OCI-LY7 (cell line): ENCODE measurements at regions not wholly inside any gene's neighbourhood (a gene's known extent, or its start where the extent isn't known, plus 50 kb on each side); places are given as distances from the start of the nearest gene placed in this dataset.
"Not testable (repeated sequence)": the region's sequence is repeated elsewhere in the genome, so short reads cannot be mapped to it uniquely, and the experiment has no call there.

Experiments used
- CTCF ChIP-seq: fragments of 200-600 bp; sonication (generic); conservative IDR thresholded peaks from 2 replicates; pipeline ENCODE4 v1.5.1; 2014; ENCODE audit warnings: mild to moderate bottlenecking, antibody characterized with exemption, low read length, moderate library complexity, mixed read lengths
- EZH2phosphoT487 ChIP-seq: fragments of 200-600 bp; sonication (generic); IDR thresholded peaks from 2 replicates; pipeline ENCODE4 v1.6.1; 2018; ENCODE audit warnings: low read depth, borderline replicate concordance, mild to moderate bottlenecking, mixed run types, antibody characterized with exemption, low read length, moderate library complexity, mixed read lengths

GRCh38 chr3:773433-773832 lies 319.4 kb upstream of the CNTN6 start:
- TF ChIP-seq CTCF, EZH2phosphoT487: not testable (repeated sequence)
